Spleen (tissue), 11 donors: ENCODE measurements at regions not wholly inside any gene's neighbourhood (a gene's known extent, or its start where the extent isn't known, plus 50 kb on each side); places are given as distances from the start of the nearest gene placed in this dataset.

Experiments
- DNase-seq: peaks from one replicate; pipeline ENCODE4 v3.0.0-alpha.2; 2020
- H3K27ac ChIP-seq, 8 donors: fragments of 200-600 bp; sonication (generic) in 7 of 8; 1 replicate in 4 of 8; 2 replicates in 4 of 8; pipeline versions ENCODE4 v1.5.0 to v1.8.0; 2016 to 2021; ENCODE audit warnings: inconsistent platforms in 4 of 8, mild to moderate bottlenecking in 4 of 8, moderate library complexity in 1 of 8
- H3K27me3 ChIP-seq, 7 donors: fragments of 200-600 bp; sonication (generic) in 6 of 7; replicated peaks in 1 of 7; 1 replicate in 4 of 7; 2 replicates in 3 of 7; pipeline versions ENCODE4 v1.5.0 to v1.8.0; 2016 to 2021; ENCODE audit warnings: inconsistent platforms in 3 of 7, mild to moderate bottlenecking in 1 of 7
- H3K36me3 ChIP-seq, 6 donors: fragments of 200-600 bp; sonication (generic) in 5 of 6; 1 replicate in 4 of 6; 2 replicates in 2 of 6; pipeline versions ENCODE4 v1.5.0 to v1.8.0; 2016 to 2021; ENCODE audit warnings: inconsistent platforms in 2 of 6
- H3K4me1 ChIP-seq, 6 donors: fragments of 200-600 bp; sonication (generic) in 5 of 6; 1 replicate in 3 of 6; 2 replicates in 3 of 6; pipeline versions ENCODE4 v1.5.0 to v1.8.0; 2016 to 2021; ENCODE audit warnings: inconsistent platforms in 3 of 6
- H3K4me3 ChIP-seq, 8 donors: fragments of 200-600 bp; sonication (generic) in 7 of 8; 1 replicate in 4 of 8; 2 replicates in 4 of 8; pipeline versions ENCODE4 v1.5.0 to v1.8.0; 2016 to 2021; ENCODE audit warnings: inconsistent platforms in 4 of 8, mild to moderate bottlenecking in 4 of 8, moderate library complexity in 2 of 8
- H3K9me3 ChIP-seq, 8 donors: fragments of 200-600 bp; sonication (generic) in 7 of 8; 1 replicate in 4 of 8; 2 replicates in 4 of 8; pipeline versions ENCODE4 v1.5.0 to v1.8.0; 2016 to 2021; ENCODE audit warnings: inconsistent platforms in 4 of 8
- POLR2A ChIP-seq, 3 donors: fragments of 450-650 bp; IDR thresholded peaks; one replicate each; pipeline ENCODE4 v1.5.1; 2017; ENCODE audit warnings: antibody characterized with exemption in 3 of 3, mild to moderate bottlenecking in 1 of 3
- POLR2AphosphoS5 ChIP-seq, 3 donors: sonication (generic); formaldehyde crosslinking; IDR thresholded peaks; one replicate each; pipeline ENCODE4 v1.5.1; 2017; ENCODE audit warnings: antibody characterized with exemption in 3 of 3
- WGBS, 5 donors: extraction: QIAGEN DNeasy Blood & Tissue Kit in 3 of 5; methylation state at CpG; one replicate each; pipeline versions ENCODE4 v1.1.5 to v1.1.7; 2013 to 2018; 5-methylcytosine and 5-hydroxymethylcytosine counted together
- intact Hi-C: fragments of 100-400 bp; cut with DNase I; formaldehyde crosslinking; loops from one replicate; pipeline ENCODE4 v1.15.0; 2023; ENCODE audit warnings: low total_unique reads
- TF ChIP-seq, protein P1 (sequence below), 11 experiments: fragments of 200-600 bp in 7 of 11; fragments of 450-650 bp in 4 of 11; sonication (generic) in 4 of 11; IDR thresholded peaks in 8 of 11; conservative IDR thresholded peaks in 3 of 11; 1 replicate in 7 of 11; 2 replicates in 4 of 11; pipeline versions ENCODE4 v1.4.0 to v1.8.0; 2016 to 2021; ENCODE audit warnings: antibody characterized with exemption in 11 of 11, inconsistent platforms in 4 of 11, mild to moderate bottlenecking in 1 of 11
- donor health status: healthy with polysubstance abuse.
- donor health status: DM: no; HTN: no; CAD: no; lungs with moderate emphysema.
- donor health status: DM: no; HTN: no; CAD: no.
- donor health status: Bipolar disorder and iron deficiency.
- donor health status: healthy.
- donor health status: DM: no; HTN: no; CAD: no.
- donor health status: DM: yes; HTN: yes; CAD: no.

GRCh38 chr9:101860920-101861319, 122.5 kb upstream of the GRIN3A start:
- H3K4me1 ChIP-seq: no peaks in the 10 kb centered on the region
- DNase-seq: no peak
- H3K36me3 ChIP-seq: no peaks in the 10 kb centered on the region
- WGBS, 5 donors: 28 to 100% (median 95%) methylated on average over 1 of the region's 1 CpG
- intact Hi-C loops: no loop called here
- no peak for TF ChIP-seq POLR2AphosphoS5 (IDR thresholded peaks at IDR 0.05)
- TF ChIP-seq, protein P1, sequence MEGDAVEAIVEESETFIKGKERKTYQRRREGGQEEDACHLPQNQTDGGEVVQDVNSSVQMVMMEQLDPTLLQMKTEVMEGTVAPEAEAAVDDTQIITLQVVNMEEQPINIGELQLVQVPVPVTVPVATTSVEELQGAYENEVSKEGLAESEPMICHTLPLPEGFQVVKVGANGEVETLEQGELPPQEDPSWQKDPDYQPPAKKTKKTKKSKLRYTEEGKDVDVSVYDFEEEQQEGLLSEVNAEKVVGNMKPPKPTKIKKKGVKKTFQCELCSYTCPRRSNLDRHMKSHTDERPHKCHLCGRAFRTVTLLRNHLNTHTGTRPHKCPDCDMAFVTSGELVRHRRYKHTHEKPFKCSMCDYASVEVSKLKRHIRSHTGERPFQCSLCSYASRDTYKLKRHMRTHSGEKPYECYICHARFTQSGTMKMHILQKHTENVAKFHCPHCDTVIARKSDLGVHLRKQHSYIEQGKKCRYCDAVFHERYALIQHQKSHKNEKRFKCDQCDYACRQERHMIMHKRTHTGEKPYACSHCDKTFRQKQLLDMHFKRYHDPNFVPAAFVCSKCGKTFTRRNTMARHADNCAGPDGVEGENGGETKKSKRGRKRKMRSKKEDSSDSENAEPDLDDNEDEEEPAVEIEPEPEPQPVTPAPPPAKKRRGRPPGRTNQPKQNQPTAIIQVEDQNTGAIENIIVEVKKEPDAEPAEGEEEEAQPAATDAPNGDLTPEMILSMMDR (IDR thresholded peaks at IDR 0.05 in 8 of 11, conservative IDR thresholded peaks at IDR 0.05 in 3 of 11): no peak
- no peak for TF ChIP-seq POLR2A (IDR thresholded peaks at IDR 0.05)
- no peak overlapping the region for H3K4me3 ChIP-seq
- no peaks in the 10 kb centered on the region for H3K9me3 ChIP-seq
- no peaks in the 10 kb centered on the region for H3K27me3 ChIP-seq
- H3K27ac ChIP-seq: no peak overlapping the region

- TF ChIP-seq POLR2A (IDR thresholded peaks at IDR 0.05): no peak
- TF ChIP-seq POLR2AphosphoS5 (IDR thresholded peaks at IDR 0.05): no peak
- TF ChIP-seq, protein P1 (IDR thresholded peaks at IDR 0.05 in 8 of 11, conservative IDR thresholded peaks at IDR 0.05 in 3 of 11): no peak
- 74 to 93% (median 85%) methylated on average over 3 of the region's 3 CpGs for WGBS, 5 donors
Measured at GRCh38 chr9:101859620-101860019, 121.2 kb upstream of the GRIN3A start.

DNA sequence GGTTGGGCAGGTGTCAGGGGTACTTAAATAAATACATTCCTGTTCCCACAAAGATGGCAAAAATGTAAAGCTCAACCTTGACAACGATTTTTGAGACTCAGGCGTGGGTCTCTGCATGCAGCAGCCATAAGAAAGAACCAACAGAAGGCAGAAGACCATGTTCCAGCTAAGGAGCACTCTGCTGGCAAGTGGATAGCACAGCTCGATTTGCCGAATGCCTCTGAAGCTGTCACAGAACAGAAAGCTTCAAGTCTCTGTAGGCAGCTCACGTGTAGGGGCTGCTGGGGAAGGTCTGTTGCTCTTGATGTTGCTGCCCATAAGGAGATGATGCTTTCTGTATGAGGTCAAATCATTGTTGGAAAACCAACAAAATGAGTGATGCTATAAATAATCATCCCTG, 119.6 kb upstream of the GRIN3A start:
- no peak for DNase-seq
- no peaks in the 10 kb centered on the region for H3K4me1 ChIP-seq
- H3K27me3 ChIP-seq: no peaks in the 10 kb centered on the region
- TF ChIP-seq, protein P1 (IDR thresholded peaks at IDR 0.05 in 8 of 11, conservative IDR thresholded peaks at IDR 0.05 in 3 of 11): no peak
- TF ChIP-seq POLR2AphosphoS5 (IDR thresholded peaks at IDR 0.05) (no peak), POLR2A (IDR thresholded peaks at IDR 0.05) (no peak)
- H3K9me3 ChIP-seq: no peaks in the 10 kb centered on the region
- no peaks in the 10 kb centered on the region for H3K36me3 ChIP-seq
- intact Hi-C loops: no loop called here
- H3K4me3 ChIP-seq: no peak overlapping the region
- no peak overlapping the region for H3K27ac ChIP-seq
- 67 to 85% (median 72%) methylated on average over 5 of the region's 5 CpGs for WGBS, 5 donors

More at GRCh38 chr9:101859620-101860019, 121.2 kb upstream of the GRIN3A start:
- no peaks in the 10 kb centered on the region for H3K9me3 ChIP-seq
- H3K27ac ChIP-seq: no peak overlapping the region
- intact Hi-C loops: no loop called here
- H3K36me3 ChIP-seq: no peaks in the 10 kb centered on the region
- no peaks in the 10 kb centered on the region for H3K4me1 ChIP-seq
- DNase-seq: no peak
- no peaks in the 10 kb centered on the region for H3K27me3 ChIP-seq
- H3K4me3 ChIP-seq: no peak overlapping the region

DNA sequence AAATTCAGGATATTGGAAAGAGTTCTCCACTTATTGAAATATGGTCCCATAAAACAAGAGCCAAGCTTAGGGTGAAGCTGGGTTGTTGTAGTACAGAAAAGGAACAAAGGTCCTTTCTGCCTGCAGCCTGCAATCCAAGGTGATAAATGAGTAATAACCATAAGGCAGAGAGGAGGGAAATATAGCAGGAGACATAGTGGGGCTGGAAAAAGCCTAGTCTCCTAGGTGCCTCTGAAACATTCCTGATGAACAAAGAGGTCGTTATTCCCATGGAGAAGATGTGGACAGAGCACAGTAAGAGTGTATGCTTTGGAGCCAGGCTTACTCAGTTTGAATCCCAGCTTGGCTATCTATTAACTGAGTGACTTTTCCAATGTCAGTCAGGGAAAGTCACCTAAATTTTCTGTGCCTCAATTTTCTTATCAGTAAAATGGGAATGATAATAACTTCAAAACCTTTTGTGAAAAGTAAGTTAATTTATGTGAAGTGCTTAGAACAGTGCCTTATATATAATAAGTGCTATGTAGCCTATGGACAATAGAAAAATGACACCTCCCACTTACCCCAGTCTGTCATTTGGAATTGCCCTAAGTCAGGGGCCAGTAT, 110.8 kb upstream of the GRIN3A start:
- 43 to 74% (median 56%) methylated on average over 1 of the region's 1 CpG for WGBS, 5 donors
- intact Hi-C loops: no loop called here
- Histone ChIP-seq H3K36me3 (no peaks in the 10 kb centered on the region), H3K4me3 (no peak overlapping the region), H3K27ac (no peak overlapping the region), H3K27me3 (no peaks in the 10 kb centered on the region), H3K9me3 (peaks cover 0 to 4% (median 0%) of the 10 kb centered on the region in 8 donors), H3K4me1 (no peaks in the 10 kb centered on the region)
- no peak for TF ChIP-seq POLR2AphosphoS5 (IDR thresholded peaks at IDR 0.05)
- no peak for TF ChIP-seq POLR2A (IDR thresholded peaks at IDR 0.05)
- TF ChIP-seq, protein P1 (IDR thresholded peaks at IDR 0.05 in 8 of 11, conservative IDR thresholded peaks at IDR 0.05 in 3 of 11): no peak
- DNase-seq: no peak
